Suprapubic skin (tissue), 4 donors: ENCODE measurements at regions not wholly inside any gene's neighbourhood (a gene's known extent, or its start where the extent isn't known, plus 50 kb on each side); places are given as distances from the start of the nearest gene placed in this dataset.

ENCODE experiments used
- DNase-seq, 2 donors: peaks; one replicate each; pipeline ENCODE4 v3.0.0-alpha.2; 2019; ENCODE audit warnings: low spot score in 2 of 2
- H3K27ac ChIP-seq: fragments of 200-600 bp; sonication (generic); one replicate; pipeline ENCODE4 v1.5.1; 2019
- H3K27me3 ChIP-seq: fragments of 200-600 bp; sonication (generic); one replicate; pipeline ENCODE4 v1.5.1; 2019
- H3K36me3 ChIP-seq: fragments of 200-600 bp; sonication (generic); one replicate; pipeline ENCODE4 v1.5.1; 2019
- H3K4me1 ChIP-seq: fragments of 200-600 bp; sonication (generic); one replicate; pipeline ENCODE4 v1.5.1; 2019
- H3K4me3 ChIP-seq: fragments of 200-600 bp; sonication (generic); one replicate; pipeline ENCODE4 v1.5.1; 2019; ENCODE audit warnings: mild to moderate bottlenecking
- H3K9me3 ChIP-seq: fragments of 200-600 bp; sonication (generic); one replicate; pipeline ENCODE4 v1.5.1; 2019
- CTCF ChIP-seq, 2 donors: fragments of 200-600 bp in 1 of 2; fragments of 450-650 bp in 1 of 2; sonication (generic) in 1 of 2; IDR thresholded peaks; one replicate each; pipeline ENCODE4 v1.5.1; 2016 to 2019; ENCODE audit warnings: antibody characterized with exemption in 2 of 2, mild to moderate bottlenecking in 1 of 2, moderate library complexity in 1 of 2
- EP300 ChIP-seq: sonication (generic); formaldehyde crosslinking; IDR thresholded peaks from one replicate; pipeline ENCODE4 v1.6.1; 2017; ENCODE audit warnings: antibody characterized with exemption
- POLR2A ChIP-seq, 2 donors: fragments of 450-650 bp; IDR thresholded peaks; one replicate each; pipeline ENCODE4 v1.6.1; 2017; ENCODE audit warnings: antibody characterized with exemption in 2 of 2, mild to moderate bottlenecking in 2 of 2, moderate library complexity in 2 of 2
- POLR2AphosphoS5 ChIP-seq, 3 donors: sonication (generic); formaldehyde crosslinking; IDR thresholded peaks; one replicate each; pipeline ENCODE4 v1.6.1; 2017; ENCODE audit warnings: antibody characterized with exemption in 3 of 3
- WGBS: methylation state at CpG from one replicate; pipeline ENCODE4 v1.1.5; 2018; 5-methylcytosine and 5-hydroxymethylcytosine counted together

GRCh38 chr12:75706786-75707605, 195.6 kb upstream of the KRR1 start:
- TF ChIP-seq POLR2A (IDR thresholded peaks at IDR 0.05): no peak
- TF ChIP-seq EP300: no peak
- no peak for TF ChIP-seq POLR2AphosphoS5 (IDR thresholded peaks at IDR 0.05)
- TF ChIP-seq CTCF (IDR thresholded peaks at IDR 0.05): no peak
- no peaks in the 10 kb centered on the region for H3K9me3 ChIP-seq
- H3K27ac ChIP-seq: no peak overlapping the region
- no peaks in the 10 kb centered on the region for H3K27me3 ChIP-seq
- H3K4me1 ChIP-seq: peaks cover 8% of the 10 kb centered on the region
- H3K4me3 ChIP-seq: no peak overlapping the region
- WGBS: 79% methylated on average over 8 of the region's 8 CpGs
- no peaks in the 10 kb centered on the region for H3K36me3 ChIP-seq
- no peak for DNase-seq

- no peak for DNase-seq
- no peaks in the 10 kb centered on the region for H3K27me3 ChIP-seq
These were observed 194.6 kb upstream of the KRR1 start for GRCh38 chr12:75705749-75706711.

GRCh38 chr12:75704664-75705063, 193.3 kb upstream of the KRR1 start:
- TF ChIP-seq POLR2A (IDR thresholded peaks at IDR 0.05) (no peak), CTCF (IDR thresholded peaks at IDR 0.05) (no peak), POLR2AphosphoS5 (IDR thresholded peaks at IDR 0.05) (no peak), EP300 (no peak)
- 85% methylated on average over 6 of the region's 6 CpGs for WGBS
- no peak overlapping the region for H3K27ac ChIP-seq
- H3K27me3 ChIP-seq: no peaks in the 10 kb centered on the region
- H3K36me3 ChIP-seq: no peaks in the 10 kb centered on the region
- no peak for DNase-seq
- peaks cover 8% of the 10 kb centered on the region for H3K4me1 ChIP-seq
- H3K4me3 ChIP-seq: no peak overlapping the region
- H3K9me3 ChIP-seq: no peaks in the 10 kb centered on the region

More at GRCh38 chr12:75705749-75706711, 194.6 kb upstream of the KRR1 start:
- Histone ChIP-seq H3K4me3 (no peak overlapping the region), H3K4me1 (peaks cover 8% of the 10 kb centered on the region), H3K27ac (no peak overlapping the region), H3K9me3 (no peaks in the 10 kb centered on the region), H3K36me3 (no peaks in the 10 kb centered on the region)
- 58% methylated on average over 8 of the region's 8 CpGs for WGBS
- TF ChIP-seq POLR2A (IDR thresholded peaks at IDR 0.05): no peak
- TF ChIP-seq EP300: no peak
- TF ChIP-seq CTCF (IDR thresholded peaks at IDR 0.05): no peak
- TF ChIP-seq POLR2AphosphoS5 (IDR thresholded peaks at IDR 0.05): no peak

GRCh38 chr12:75704208-75704607, 192.8 kb upstream of the KRR1 start:
- Histone ChIP-seq H3K4me3 (no peak overlapping the region), H3K4me1 (peaks cover 8% of the 10 kb centered on the region), H3K27me3 (no peaks in the 10 kb centered on the region), H3K9me3 (no peaks in the 10 kb centered on the region), H3K36me3 (no peaks in the 10 kb centered on the region), H3K27ac (no peak overlapping the region)
- no peak for TF ChIP-seq POLR2AphosphoS5 (IDR thresholded peaks at IDR 0.05)
- 80% methylated on average over 3 of the region's 3 CpGs for WGBS
- DNase-seq: no peak

GRCh38 chr12:75703131-75703530, 191.7 kb upstream of the KRR1 start:
- H3K9me3 ChIP-seq: no peaks in the 10 kb centered on the region
- TF ChIP-seq POLR2AphosphoS5 (IDR thresholded peaks at IDR 0.05) (no peak), POLR2A (IDR thresholded peaks at IDR 0.05) (no peak), CTCF (IDR thresholded peaks at IDR 0.05) (no peak), EP300 (no peak)
- no peaks in the 10 kb centered on the region for H3K36me3 ChIP-seq
- no peak overlapping the region for H3K27ac ChIP-seq
- no peak overlapping the region for H3K4me3 ChIP-seq
- peaks cover 8% of the 10 kb centered on the region for H3K4me1 ChIP-seq
- no peak for DNase-seq
- no peaks in the 10 kb centered on the region for H3K27me3 ChIP-seq
